Activated T-helper 17 cell treated with anti-CD3 and anti-CD28 coated beads, Interleukin-2, amount 50 U/mL, for 72 hours (primary cell): ENCODE measurements at regions not wholly inside any gene's neighbourhood (a gene's known extent, or its start where the extent isn't known, plus 50 kb on each side); places are given as distances from the start of the nearest gene placed in this dataset.
A peak's percentile ranks its signal among the peaks of the same experiment; 100 is the strongest.

ENCODE experiments used
- ATAC-seq: fragments of 150-1000 bp; cut with Tn5 transposase; replicated peaks from 2 replicates; pipeline ENCODE4 v1.10.0; 2021; ENCODE audit warnings: mild to moderate bottlenecking, moderate library complexity
- H3K27ac Mint-ChIP-seq: one replicate; pipeline ENCODE4 v1.8.0; 2022; ENCODE audit warnings: mixed read lengths
- H3K27me3 Mint-ChIP-seq: one replicate; pipeline ENCODE4 v1.8.0; 2022; ENCODE audit warnings: mixed read lengths
- H3K36me3 Mint-ChIP-seq: one replicate; pipeline ENCODE4 v1.8.0; 2022; ENCODE audit warnings: low read depth, mild to moderate bottlenecking, mixed read lengths
- H3K4me1 Mint-ChIP-seq: one replicate; pipeline ENCODE4 v1.8.0; 2022; ENCODE audit warnings: mixed read lengths
- H3K4me3 Mint-ChIP-seq: one replicate; pipeline ENCODE4 v1.8.0; 2022; ENCODE audit warnings: mild to moderate bottlenecking, mixed read lengths
- H3K9me3 Mint-ChIP-seq: one replicate; pipeline ENCODE4 v1.8.0; 2022; ENCODE audit warnings: mixed read lengths

DNA sequence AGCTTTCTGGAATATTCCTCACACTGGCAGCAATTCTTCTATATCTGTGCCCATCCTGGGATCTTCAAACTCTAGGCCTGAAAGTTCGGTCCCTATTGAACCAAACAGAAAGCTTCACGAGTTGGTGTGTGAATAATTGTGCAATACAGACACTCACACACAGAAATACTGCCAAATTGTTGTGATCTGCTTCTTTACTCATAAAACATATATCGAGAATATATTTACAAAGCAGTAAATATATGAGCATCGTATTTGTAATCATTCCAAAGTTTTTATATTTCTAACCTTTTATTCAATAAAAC, 56.6 kb upstream of the BEX4 start:
- H3K4me1 Mint-ChIP-seq: no peaks in the 10 kb centered on the region
- H3K27me3 Mint-ChIP-seq: no peaks in the 10 kb centered on the region
- H3K36me3 Mint-ChIP-seq: no peaks in the 10 kb centered on the region
- H3K27ac Mint-ChIP-seq: no peak overlapping the region
- H3K4me3 Mint-ChIP-seq: no peak overlapping the region
- no peaks in the 10 kb centered on the region for H3K9me3 Mint-ChIP-seq
- no peak for ATAC-seq

DNA sequence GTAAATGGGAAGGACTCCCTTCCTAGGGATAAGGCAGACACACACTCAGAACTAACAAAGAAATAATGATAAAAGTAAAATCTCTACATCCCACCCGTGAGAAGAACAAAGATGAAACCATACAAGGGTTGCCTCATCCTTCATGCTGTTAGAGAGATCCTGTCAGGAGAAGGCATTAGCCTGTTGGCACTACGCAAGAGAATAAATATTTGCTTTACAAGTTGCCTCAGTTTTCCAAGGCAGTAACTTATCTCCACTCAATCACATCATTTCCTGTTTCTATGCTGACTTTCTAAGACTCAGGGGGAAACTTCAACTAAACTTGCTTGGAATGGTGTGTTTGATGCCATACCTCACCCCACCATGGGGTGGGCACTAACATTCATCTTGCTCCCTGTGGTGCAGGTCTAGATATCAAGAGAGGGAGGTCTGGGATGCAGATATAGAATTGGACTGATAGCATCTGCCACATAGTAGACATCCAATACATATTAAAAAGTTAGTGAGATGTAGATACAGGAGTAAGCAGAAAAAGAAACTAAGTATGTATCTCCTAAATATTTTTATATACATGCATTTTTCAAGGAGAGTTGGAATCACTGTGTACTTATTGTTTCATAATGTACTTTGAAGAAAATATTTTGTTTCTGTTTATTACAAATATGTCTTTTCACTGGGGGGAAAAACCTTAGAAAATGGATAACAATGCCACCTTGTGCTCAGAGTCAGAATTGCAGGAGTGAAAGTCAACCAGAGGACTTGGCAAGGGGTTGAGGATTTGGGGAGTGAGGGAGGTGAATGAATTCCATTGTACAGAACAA, 57.2 kb upstream of the BEX4 start:
- H3K36me3 Mint-ChIP-seq: no peaks in the 10 kb centered on the region
- H3K27me3 Mint-ChIP-seq: no peaks in the 10 kb centered on the region
- H3K9me3 Mint-ChIP-seq: no peaks in the 10 kb centered on the region
- H3K27ac Mint-ChIP-seq: no peak overlapping the region
- no peak overlapping the region for H3K4me3 Mint-ChIP-seq
- H3K4me1 Mint-ChIP-seq: no peaks in the 10 kb centered on the region
- no peak for ATAC-seq

DNA sequence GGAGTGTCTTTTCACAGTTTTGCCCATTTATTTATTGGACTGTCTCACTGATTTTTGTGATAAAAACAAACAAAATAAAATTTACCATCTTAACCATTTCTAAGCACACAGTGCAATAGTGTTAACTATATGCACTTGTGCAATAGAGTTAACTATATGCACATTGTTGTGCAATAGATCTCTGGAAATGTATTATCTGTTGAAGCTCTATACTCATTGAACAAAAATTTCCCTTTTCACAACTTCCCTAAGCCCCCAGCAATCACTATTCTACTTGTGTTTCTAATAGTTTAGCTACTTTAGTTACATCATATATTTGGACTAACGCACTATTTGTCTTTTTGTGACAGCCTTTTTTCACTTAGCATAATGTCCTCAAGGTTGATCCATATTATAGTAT, 59.7 kb upstream of the BEX4 start:
- Mint-ChIP-seq H3K4me3 (no peak overlapping the region), H3K9me3 (no peaks in the 10 kb centered on the region), H3K27me3 (no peaks in the 10 kb centered on the region), H3K36me3 (no peaks in the 10 kb centered on the region), H3K27ac (no peak overlapping the region), H3K4me1 (peaks cover 4% of the 10 kb centered on the region)
- no peak for ATAC-seq

DNA sequence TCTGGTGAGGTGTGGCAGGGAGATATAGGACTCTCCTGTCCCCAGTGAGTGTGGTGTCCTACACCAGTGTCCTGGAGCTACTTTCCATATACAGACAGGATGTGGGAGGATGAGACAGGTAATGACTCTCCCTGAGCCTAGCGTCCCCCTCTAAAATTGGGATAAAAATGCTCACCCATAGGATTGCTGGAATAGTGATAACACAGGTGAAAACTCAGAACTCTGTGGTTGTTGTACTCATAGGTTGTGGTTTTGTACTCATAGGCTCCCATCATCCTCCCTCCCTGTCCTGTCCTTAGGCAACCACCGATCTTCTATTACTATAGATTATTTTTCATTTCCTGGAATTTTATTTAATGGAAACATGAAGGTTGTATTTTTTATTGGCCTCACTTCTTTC, 60.7 kb upstream of the NXF3 start:
- H3K9me3 Mint-ChIP-seq: no peaks in the 10 kb centered on the region
- H3K27me3 Mint-ChIP-seq: no peaks in the 10 kb centered on the region
- H3K36me3 Mint-ChIP-seq: no peaks in the 10 kb centered on the region
- no peak overlapping the region for H3K4me3 Mint-ChIP-seq
- H3K27ac Mint-ChIP-seq: no peak overlapping the region
- no peak for ATAC-seq
- peaks cover 4% of the 10 kb centered on the region for H3K4me1 Mint-ChIP-seq

DNA sequence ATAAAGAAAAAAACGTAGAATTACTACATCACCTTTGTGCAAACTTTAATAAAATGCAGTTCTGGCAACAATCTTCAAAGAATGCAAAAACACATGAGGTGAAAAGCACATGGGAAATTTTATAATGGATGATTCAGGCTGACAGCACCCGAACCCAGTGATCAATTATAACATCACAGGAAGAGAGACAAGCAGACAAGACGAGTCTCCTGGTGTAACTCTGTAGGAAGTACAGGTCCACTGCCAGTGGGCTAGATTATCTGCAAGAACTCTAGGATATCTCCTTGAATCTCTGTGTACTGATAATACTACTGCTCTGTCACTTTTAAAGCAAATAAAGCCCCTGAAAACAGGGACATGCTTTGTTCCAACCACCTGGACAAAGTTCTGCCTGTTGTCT, 58.9 kb upstream of the NXF3 start:
- ATAC-seq: no peak
- Mint-ChIP-seq H3K4me3 (no peak overlapping the region), H3K27ac (peak overlapping the region; percentile 21), H3K36me3 (no peaks in the 10 kb centered on the region), H3K4me1 (peaks cover 4% of the 10 kb centered on the region), H3K27me3 (no peaks in the 10 kb centered on the region), H3K9me3 (no peaks in the 10 kb centered on the region)

DNA sequence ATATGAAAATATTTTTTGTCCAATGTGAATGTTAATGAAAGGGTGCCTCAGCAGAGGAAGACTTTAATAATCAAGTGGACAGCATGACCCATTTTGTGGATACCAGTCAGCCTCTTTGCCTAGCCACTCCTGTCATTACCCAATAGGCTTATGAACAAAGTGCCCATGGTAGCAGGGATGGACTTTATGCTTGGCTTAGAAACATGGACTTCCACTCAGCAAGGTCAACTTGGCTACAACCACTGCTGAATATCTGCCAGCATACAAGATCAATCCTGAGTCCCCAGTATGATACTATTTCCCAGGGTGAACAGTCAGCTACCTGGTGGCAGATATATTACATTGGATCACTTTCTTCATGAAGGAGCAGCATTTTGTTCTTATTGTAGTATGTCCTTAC, 56.7 kb upstream of the NXF3 start:
- H3K4me3 Mint-ChIP-seq: no peak overlapping the region
- no peaks in the 10 kb centered on the region for H3K36me3 Mint-ChIP-seq
- H3K4me1 Mint-ChIP-seq: peaks cover 4% of the 10 kb centered on the region
- no peaks in the 10 kb centered on the region for H3K9me3 Mint-ChIP-seq
- H3K27me3 Mint-ChIP-seq: no peaks in the 10 kb centered on the region
- no peak for ATAC-seq
- H3K27ac Mint-ChIP-seq: no peak overlapping the region

DNA sequence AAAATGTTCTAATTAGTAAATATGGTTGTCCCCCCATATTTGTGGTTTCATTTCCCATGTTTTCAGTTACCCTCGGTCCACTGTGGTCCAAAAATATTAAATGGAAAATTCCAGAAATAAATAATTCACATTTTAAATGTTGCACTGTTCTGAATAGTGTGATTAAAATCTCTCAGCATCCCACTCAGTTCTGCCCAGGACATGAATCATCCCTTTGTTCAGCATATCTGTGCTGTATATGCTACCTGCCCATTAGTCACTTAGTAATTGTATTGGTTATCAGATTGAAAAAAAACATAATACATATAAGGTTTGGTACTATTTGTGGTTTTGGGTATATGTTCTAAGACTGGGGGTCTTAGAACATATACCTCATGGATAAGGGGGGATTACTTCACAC, 55.1 kb upstream of the NXF3 start:
- H3K4me1 Mint-ChIP-seq: peaks cover 4% of the 10 kb centered on the region
- no peaks in the 10 kb centered on the region for H3K27me3 Mint-ChIP-seq
- no peak for ATAC-seq
- H3K36me3 Mint-ChIP-seq: no peaks in the 10 kb centered on the region
- H3K27ac Mint-ChIP-seq: no peak overlapping the region
- no peak overlapping the region for H3K4me3 Mint-ChIP-seq
- no peaks in the 10 kb centered on the region for H3K9me3 Mint-ChIP-seq
